ENCODE measurements at regions not wholly inside any gene's neighbourhood (a gene's known extent, or its start where the extent isn't known, plus 50 kb on each side); places are given as distances from the start of the nearest gene placed in this dataset.

GRCh38 chr11:37422511-37422910 is 824.5 kb upstream of the RAG2 start:
- H3K27me3 ChIP-seq (replicated peaks in 1 of 7) = no peaks in the 10 kb centered on the region
- intact Hi-C loops (cut with DNase I; ENCODE audit: low total_unique reads) = no loop called here
- H3K4me3 ChIP-seq = no peak overlapping the region
- no peak for TF ChIP-seq POLR2A (IDR thresholded peaks at IDR 0.05)
- no peak for TF ChIP-seq CTCF (IDR thresholded peaks at IDR 0.05 in 8 of 11, conservative IDR thresholded peaks at IDR 0.05 in 3 of 11)
- TF ChIP-seq POLR2AphosphoS5 (IDR thresholded peaks at IDR 0.05) = no peak
- H3K9me3 ChIP-seq = peaks cover 0 to 25% (median 11%) of the 10 kb centered on the region in 8 donors
- no peaks in the 10 kb centered on the region for H3K4me1 ChIP-seq
- no peak for DNase-seq
- H3K27ac ChIP-seq = no peak overlapping the region
- H3K36me3 ChIP-seq = no peaks in the 10 kb centered on the region

GRCh38 chr11:37411289-37411688 is 813.3 kb upstream of the RAG2 start:
- WGBS, 5 donors = 75 to 87% (median 82%) methylated on average over 4 of the region's 4 CpGs
- Histone ChIP-seq H3K27ac (no peak overlapping the region), H3K27me3 (replicated peaks in 1 of 7) (no peaks in the 10 kb centered on the region), H3K4me3 (no peak overlapping the region), H3K9me3 (peaks cover 0 to 12% (median 3%) of the 10 kb centered on the region in 8 donors), H3K36me3 (no peaks in the 10 kb centered on the region), H3K4me1 (no peaks in the 10 kb centered on the region)
- TF ChIP-seq CTCF (IDR thresholded peaks at IDR 0.05 in 8 of 11, conservative IDR thresholded peaks at IDR 0.05 in 3 of 11) (no peak), POLR2AphosphoS5 (IDR thresholded peaks at IDR 0.05) (no peak), POLR2A (IDR thresholded peaks at IDR 0.05) (no peak)
- intact Hi-C loops (cut with DNase I; ENCODE audit: low total_unique reads) = no loop called here
- no peak for DNase-seq

GRCh38 chr11:37409124-37409523 is 811.1 kb upstream of the RAG2 start:
- no peak for TF ChIP-seq POLR2AphosphoS5 (IDR thresholded peaks at IDR 0.05)
- TF ChIP-seq CTCF (IDR thresholded peaks at IDR 0.05 in 8 of 11, conservative IDR thresholded peaks at IDR 0.05 in 3 of 11) = no peak
- TF ChIP-seq POLR2A (IDR thresholded peaks at IDR 0.05) = no peak
- Histone ChIP-seq H3K27ac (no peak overlapping the region), H3K36me3 (no peaks in the 10 kb centered on the region), H3K9me3 (peaks cover 0 to 12% (median 3%) of the 10 kb centered on the region in 8 donors), H3K4me3 (no peak overlapping the region), H3K27me3 (replicated peaks in 1 of 7) (no peaks in the 10 kb centered on the region), H3K4me1 (no peaks in the 10 kb centered on the region)
- DNase-seq = no peak
- intact Hi-C loops (cut with DNase I; ENCODE audit: low total_unique reads) = no loop called here

- peaks cover 0 to 14% (median 8%) of the 10 kb centered on the region in 8 donors for H3K9me3 ChIP-seq
- H3K36me3 ChIP-seq = no peaks in the 10 kb centered on the region
- DNase-seq = no peak
- H3K27me3 ChIP-seq (replicated peaks in 1 of 7) = no peaks in the 10 kb centered on the region
- 57 to 77% (median 70%) methylated on average over 2 of the region's 2 CpGs for WGBS, 5 donors
- H3K4me3 ChIP-seq = no peak overlapping the region
- intact Hi-C loops (cut with DNase I; ENCODE audit: low total_unique reads) = no loop called here
- H3K4me1 ChIP-seq = no peaks in the 10 kb centered on the region
- H3K27ac ChIP-seq = no peak overlapping the region
- TF ChIP-seq POLR2A (IDR thresholded peaks at IDR 0.05) = no peak
- no peak for TF ChIP-seq POLR2AphosphoS5 (IDR thresholded peaks at IDR 0.05)
- no peak for TF ChIP-seq CTCF (IDR thresholded peaks at IDR 0.05 in 8 of 11, conservative IDR thresholded peaks at IDR 0.05 in 3 of 11)
These were observed 809.4 kb upstream of the RAG2 start for GRCh38 chr11:37407461-37407860.

Measured in spleen (tissue), 11 donors.